22Rv1 (cell line): ENCODE measurements at regions not wholly inside any gene's neighbourhood (a gene's known extent, or its start where the extent isn't known, plus 50 kb on each side); places are given as distances from the start of the nearest gene placed in this dataset.
A peak's percentile ranks its signal among the peaks of the same experiment; 100 is the strongest.
"Not testable (repeated sequence)": the region's sequence is repeated elsewhere in the genome, so short reads cannot be mapped to it uniquely, and the experiment has no call there.

ENCODE experiments used
- H3K27ac ChIP-seq: fragments of 450-650 bp; 2 replicates; pipeline ENCODE4 v1.5.1; 2017
- ZFX ChIP-seq: fragments of 450-650 bp; IDR thresholded peaks from 2 replicates; pipeline ENCODE4 v1.6.1; 2017; ENCODE audit warnings: antibody characterized with exemption, borderline replicate concordance
- TF ChIP-seq, protein P1 (sequence below): fragments of 450-650 bp; IDR thresholded peaks from 2 replicates; pipeline ENCODE4 v1.5.1; 2017; ENCODE audit warnings: mild to moderate bottlenecking

DNA sequence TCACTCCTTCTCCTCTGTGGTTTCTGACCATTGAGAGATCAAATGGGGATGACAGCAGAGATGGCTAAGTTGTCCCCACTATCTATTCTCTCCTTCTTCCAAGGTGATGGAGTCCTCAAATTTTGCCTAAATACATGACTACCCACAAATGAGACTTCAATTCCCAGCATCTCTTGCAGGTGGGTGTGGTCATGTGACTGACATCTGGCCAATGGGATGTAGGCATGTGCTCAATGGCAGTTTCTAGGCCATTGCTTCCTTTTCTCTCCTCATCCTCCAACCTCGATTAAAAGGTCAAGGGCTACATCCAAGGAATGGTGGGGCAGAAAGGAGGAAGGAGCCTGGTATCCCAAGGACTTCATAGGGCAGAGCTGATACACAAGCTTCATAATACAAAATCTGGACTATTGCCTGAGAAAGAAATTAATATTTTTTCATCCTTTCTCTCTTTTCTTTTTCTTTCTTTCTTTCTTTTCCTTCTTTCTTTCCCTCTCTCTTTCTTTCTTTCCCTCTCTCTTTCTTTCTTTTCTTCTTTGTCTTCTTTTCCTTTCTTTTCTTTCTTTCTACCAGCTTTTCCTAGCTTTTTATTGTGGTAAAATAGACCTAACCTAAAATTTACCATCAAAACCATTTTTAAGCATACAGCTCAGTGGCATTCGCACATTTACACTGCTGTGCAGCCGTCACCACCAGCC lies 100.9 kb upstream of the PRB2 start:
- no peak for TF ChIP-seq ZFX
- H3K27ac ChIP-seq: no peak overlapping the region

DNA sequence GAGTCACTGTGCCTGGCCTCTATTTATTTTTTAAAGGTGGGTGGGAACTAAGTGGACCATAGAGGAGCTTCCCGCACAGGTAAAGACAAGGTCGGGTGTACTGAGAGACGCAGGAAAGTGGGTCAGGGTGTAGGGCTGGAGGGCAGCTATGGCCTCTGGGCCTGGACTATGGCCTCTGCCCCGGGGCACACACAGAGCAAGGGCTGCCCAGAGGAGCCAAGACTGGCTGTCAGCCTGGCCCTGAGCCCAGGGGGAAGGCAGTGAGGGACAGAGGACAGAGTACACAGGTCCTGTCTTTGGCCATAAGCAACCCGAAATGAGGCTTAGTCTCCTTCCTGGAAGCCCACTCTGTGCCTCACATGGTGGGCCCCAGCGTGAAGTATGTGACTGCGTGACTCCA lies 102.1 kb upstream of the PRB2 start:
- H3K27ac ChIP-seq: no peak overlapping the region
- TF ChIP-seq ZFX: no peak
- TF ChIP-seq, protein P1, sequence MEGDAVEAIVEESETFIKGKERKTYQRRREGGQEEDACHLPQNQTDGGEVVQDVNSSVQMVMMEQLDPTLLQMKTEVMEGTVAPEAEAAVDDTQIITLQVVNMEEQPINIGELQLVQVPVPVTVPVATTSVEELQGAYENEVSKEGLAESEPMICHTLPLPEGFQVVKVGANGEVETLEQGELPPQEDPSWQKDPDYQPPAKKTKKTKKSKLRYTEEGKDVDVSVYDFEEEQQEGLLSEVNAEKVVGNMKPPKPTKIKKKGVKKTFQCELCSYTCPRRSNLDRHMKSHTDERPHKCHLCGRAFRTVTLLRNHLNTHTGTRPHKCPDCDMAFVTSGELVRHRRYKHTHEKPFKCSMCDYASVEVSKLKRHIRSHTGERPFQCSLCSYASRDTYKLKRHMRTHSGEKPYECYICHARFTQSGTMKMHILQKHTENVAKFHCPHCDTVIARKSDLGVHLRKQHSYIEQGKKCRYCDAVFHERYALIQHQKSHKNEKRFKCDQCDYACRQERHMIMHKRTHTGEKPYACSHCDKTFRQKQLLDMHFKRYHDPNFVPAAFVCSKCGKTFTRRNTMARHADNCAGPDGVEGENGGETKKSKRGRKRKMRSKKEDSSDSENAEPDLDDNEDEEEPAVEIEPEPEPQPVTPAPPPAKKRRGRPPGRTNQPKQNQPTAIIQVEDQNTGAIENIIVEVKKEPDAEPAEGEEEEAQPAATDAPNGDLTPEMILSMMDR: no peak

DNA sequence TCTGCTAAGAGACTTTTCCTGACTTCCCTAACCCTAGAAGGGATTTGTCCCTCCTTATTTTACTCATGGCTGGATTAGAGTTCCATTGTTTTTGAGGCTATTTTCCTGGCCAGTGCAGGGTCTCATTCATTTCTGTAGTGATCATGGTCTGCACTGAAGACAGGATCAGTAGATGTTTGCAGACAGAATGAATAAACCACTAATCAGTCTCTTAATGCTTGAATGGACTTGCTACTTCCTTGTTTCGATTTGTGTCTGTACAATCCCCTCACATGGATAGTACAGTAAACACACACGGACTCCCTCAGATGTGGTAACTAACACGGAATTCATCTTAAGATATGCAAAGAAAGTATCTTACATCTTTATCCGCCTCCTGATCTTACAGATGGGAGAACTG lies 102.6 kb upstream of the PRB2 start:
- no peak overlapping the region for H3K27ac ChIP-seq
- TF ChIP-seq, protein P1: no peak
- TF ChIP-seq ZFX: no peak

DNA sequence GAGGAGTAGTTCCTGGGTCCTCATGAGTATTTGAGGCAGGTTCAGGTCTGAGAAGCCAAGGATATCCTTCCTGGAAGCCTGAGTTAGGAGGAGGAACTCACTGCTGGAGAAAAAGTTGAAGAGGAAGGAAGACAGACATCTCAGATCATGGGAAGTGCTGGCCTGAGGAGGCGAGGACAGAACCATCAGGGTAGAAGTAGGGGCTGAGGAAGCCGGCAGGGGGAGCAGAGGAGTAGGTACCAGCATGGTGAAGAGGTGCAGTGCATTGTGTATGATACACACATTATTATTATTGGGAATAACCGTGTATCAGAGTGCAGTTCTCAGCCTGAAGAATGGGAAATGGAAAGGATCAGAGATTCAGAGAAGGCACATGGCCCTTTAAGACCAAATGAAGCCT lies 103.2 kb upstream of the PRB2 start:
- H3K27ac ChIP-seq: not testable (repeated sequence)
- TF ChIP-seq, protein P1: peak; percentile 73

DNA sequence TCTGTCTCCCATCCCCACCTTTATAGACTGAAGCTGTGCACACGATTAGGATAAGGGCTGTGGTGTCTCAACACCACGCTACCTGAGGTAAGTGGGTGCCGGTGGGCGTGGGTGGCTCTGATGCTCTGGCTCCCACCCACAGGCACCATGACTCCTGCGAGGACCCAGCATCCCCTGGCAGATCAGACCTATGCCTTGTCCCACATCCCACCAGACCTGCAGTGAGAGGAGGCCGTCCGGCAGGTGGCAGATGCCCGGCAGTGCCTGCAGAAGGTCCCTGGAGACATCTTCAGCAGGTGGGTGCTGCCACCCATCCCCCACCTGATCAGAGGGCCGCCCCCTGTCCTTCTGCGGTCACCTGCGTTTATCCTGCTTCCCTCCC lies 104.4 kb upstream of the PRB2 start:
- no peak overlapping the region for H3K27ac ChIP-seq
- TF ChIP-seq ZFX: no peak
- TF ChIP-seq, protein P1: peak; percentile 68

DNA sequence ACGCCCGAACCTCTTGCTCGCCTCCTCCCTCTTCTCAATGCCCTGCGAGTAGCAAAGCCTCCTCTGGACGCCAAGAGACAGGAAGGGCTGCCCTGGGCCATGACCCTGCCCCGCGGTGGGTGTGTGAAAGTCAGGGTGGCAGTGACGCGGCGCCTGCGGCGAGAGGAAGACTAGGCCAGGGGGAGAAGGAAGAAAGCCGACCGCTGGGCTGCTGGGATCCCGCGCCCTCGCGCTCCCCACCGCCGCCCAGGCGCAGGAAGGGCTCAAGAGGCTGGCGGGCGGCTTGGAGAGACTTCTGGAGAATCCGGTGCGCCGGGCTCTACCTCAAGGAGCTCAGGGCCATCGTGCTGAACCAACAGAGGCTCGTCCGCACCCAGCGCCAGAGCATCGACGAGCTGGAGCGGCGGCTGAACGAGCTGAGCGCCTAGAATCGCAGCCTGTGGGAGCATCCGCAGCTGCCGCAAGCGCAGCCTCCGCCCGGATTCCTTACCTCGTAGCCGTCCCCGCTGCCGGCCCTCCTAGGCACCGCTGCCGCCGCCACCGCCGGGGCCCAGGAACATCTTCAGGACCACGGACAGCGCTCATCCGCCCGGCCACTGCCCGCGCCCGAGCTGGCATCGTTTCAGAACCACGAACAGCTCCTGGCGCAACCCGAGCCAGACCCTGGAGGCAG lies 105.0 kb upstream of the PRB2 start:
- H3K27ac ChIP-seq: no peak overlapping the region
- no peak for TF ChIP-seq ZFX
- TF ChIP-seq, protein P1: peak; percentile 42; the same call in 1 of the 2 replicates

DNA sequence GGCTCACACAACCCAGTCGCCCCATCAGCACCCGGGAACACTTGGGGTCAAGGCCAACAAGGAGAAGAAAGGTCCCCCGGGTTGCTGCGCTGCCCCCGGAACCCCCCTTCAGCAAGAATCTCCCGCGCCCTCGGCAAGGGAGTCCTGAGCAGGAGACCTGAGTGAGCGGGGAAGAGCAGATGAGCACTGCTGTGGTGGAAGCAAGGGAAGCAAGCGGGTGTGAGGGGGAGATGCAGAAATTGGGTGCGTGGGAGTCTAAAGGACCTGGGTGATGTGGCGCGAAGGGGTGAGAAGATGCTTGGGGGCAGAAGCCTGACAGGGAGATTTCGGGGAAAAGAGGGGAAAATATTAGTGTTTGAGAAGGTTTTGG lies 105.5 kb upstream of the PRB2 start:
- H3K27ac ChIP-seq: no peak overlapping the region
- TF ChIP-seq, protein P1: no peak
- TF ChIP-seq ZFX: no peak
